SK-N-SH (cell line): ENCODE measurements at regions not wholly inside any gene's neighbourhood (a gene's known extent, or its start where the extent isn't known, plus 50 kb on each side); places are given as distances from the start of the nearest gene placed in this dataset.

ENCODE experiments used
- CTCF ChIA-PET: fragments of 300-600, 350-600 bp; formaldehyde crosslinking; extraction: SDS; loops from one replicate; lab custom pipeline; 2021; lab: Yijun Ruan, JAX
- POLR2A ChIA-PET: fragments of 350-600 bp; sonication (Branson Sonifier 250); formaldehyde crosslinking; extraction: SDS; loops from one replicate; lab custom pipeline; 2020; ENCODE audit warnings: antibody characterized with exemption, inconsistent platforms; lab: Yijun Ruan, JAX
- DNase-seq: peaks from one replicate; pipeline ENCODE4 v3.0.0; 2012
- H2AFZ ChIP-seq: fragments of 200-600 bp; sonication (generic); 2 replicates; pipeline ENCODE4 v1.8.1; 2016; ENCODE audit warnings: antibody characterized with exemption, mild to moderate bottlenecking, low read depth
- H3F3A ChIP-seq: fragments of 200-600 bp; sonication (generic); replicated peaks from 2 replicates; pipeline ENCODE3; 2016; ENCODE audit warnings: antibody characterized with exemption, mild to moderate bottlenecking; ENCODE audit not compliant: insufficient read depth
- H3K27ac ChIP-seq, 2 experiments: fragments of 200-500 bp in 1 of 2; fragments of 200-600 bp in 1 of 2; sonication (Bioruptor generic) in 1 of 2; sonication (generic), shearing (Covaris generic) in 1 of 2; 2 replicates each; pipeline versions ENCODE4 v1.5.1 to v1.6.1; 2014 to 2016; ENCODE audit warnings: low read depth in 2 of 2, inconsistent platforms in 1 of 2, low read length in 1 of 2, mild to moderate bottlenecking in 1 of 2, mixed read lengths in 1 of 2
- H3K27me3 ChIP-seq: fragments of 200-600 bp; sonication (generic), shearing (Covaris generic); 2 replicates; pipeline ENCODE4 v1.6.1; 2016; ENCODE audit warnings: mixed run types; ENCODE audit not compliant: insufficient read depth
- H3K36me3 ChIP-seq, 2 experiments: fragments of 200-500 bp in 1 of 2; fragments of 200-600 bp in 1 of 2; sonication (Bioruptor generic) in 1 of 2; sonication (generic) in 1 of 2; replicated peaks in 1 of 2; 2 replicates each; pipeline versions ENCODE3 to v1.5.1; 2014 to 2016; ENCODE audit warnings: low read length in 1 of 2, mild to moderate bottlenecking in 1 of 2; ENCODE audit not compliant: insufficient read depth in 2 of 2, control insufficient read depth in 1 of 2
- H3K4me1 ChIP-seq, 2 experiments: fragments of 200-500 bp in 1 of 2; fragments of 200-600 bp in 1 of 2; sonication (Bioruptor generic) in 1 of 2; sonication (generic), shearing (Covaris generic) in 1 of 2; 2 replicates each; pipeline versions ENCODE4 v1.5.1 to v1.6.1; 2014 to 2016; ENCODE audit warnings: low read depth in 1 of 2, low read length in 1 of 2, mixed run types in 1 of 2; ENCODE audit not compliant: insufficient read depth in 2 of 2, control insufficient read depth in 1 of 2
- H3K4me2 ChIP-seq: fragments of 200-600 bp; sonication (generic), shearing (Covaris generic); 2 replicates; pipeline ENCODE4 v1.6.1; 2017; ENCODE audit warnings: mixed run types
- H3K4me3 ChIP-seq, 2 experiments: fragments of 200-500 bp in 1 of 2; fragments of 200-600 bp in 1 of 2; sonication (Bioruptor generic) in 1 of 2; sonication (generic), shearing (Covaris generic) in 1 of 2; 2 replicates each; pipeline versions ENCODE4 v1.5.1 to v1.8.1; 2014 to 2016; ENCODE audit warnings: low read depth in 2 of 2, inconsistent platforms in 1 of 2, low read length in 1 of 2, mild to moderate bottlenecking in 1 of 2, mixed read lengths in 1 of 2, moderate library complexity in 1 of 2
- H3K79me2 ChIP-seq: fragments of 200-600 bp; sonication (generic); 2 replicates; pipeline ENCODE4 v1.8.1; 2017; ENCODE audit warnings: mild to moderate bottlenecking; ENCODE audit not compliant: insufficient read depth
- H3K9ac ChIP-seq: fragments of 200-600 bp; sonication (generic); 2 replicates; pipeline ENCODE4 v1.6.1; 2017; ENCODE audit warnings: mixed run types
- H3K9me2 ChIP-seq: fragments of 200-600 bp; sonication (generic); 2 replicates; pipeline ENCODE4 v1.6.1; 2017; ENCODE audit warnings: mixed run types
- H3K9me3 ChIP-seq: fragments of 200-600 bp; sonication (generic); 2 replicates; pipeline ENCODE4 v1.6.1; 2017; ENCODE audit warnings: mixed run types, mild to moderate bottlenecking, moderate library complexity
- H4K20me1 ChIP-seq: fragments of 200-600 bp; sonication (generic); 2 replicates; pipeline ENCODE4 v1.6.1; 2017; ENCODE audit warnings: mild to moderate bottlenecking, mixed run types; ENCODE audit not compliant: insufficient read depth
- MEF2A ChIP-seq: IDR thresholded peaks from 2 replicates; pipeline ENCODE4 v1.4.0; 2012; ENCODE audit warnings: low read depth, borderline replicate concordance
- MXI1 ChIP-seq: IDR thresholded peaks from 2 replicates; pipeline ENCODE4 v1.6.1; 2012; ENCODE audit warnings: mild to moderate bottlenecking, low read depth, low read length, improper control_type of control experiment
- RFX5 ChIP-seq: IDR thresholded peaks from 2 replicates; pipeline ENCODE4 v1.6.1; 2012; ENCODE audit warnings: mild to moderate bottlenecking, improper control_type of control experiment, low read length
- RXRA ChIP-seq: IDR thresholded peaks from 2 replicates; pipeline ENCODE4 v1.4.0; 2012; ENCODE audit warnings: low read depth, mild to moderate bottlenecking, borderline replicate concordance
- SIN3A ChIP-seq: IDR thresholded peaks from 2 replicates; pipeline ENCODE4 v1.6.1; 2012; ENCODE audit warnings: low read depth, mild to moderate bottlenecking, low read length, moderate library complexity, borderline replicate concordance
- WGBS: methylation state at CpG from one replicate; pipeline ENCODE4 v1.1.6; 2017; ENCODE audit warnings: low lambda C conversion rate; 5-methylcytosine and 5-hydroxymethylcytosine counted together
- TF ChIP-seq, protein P1 (sequence below): IDR thresholded peaks from 2 replicates; pipeline ENCODE4 v1.6.1; 2012; ENCODE audit warnings: mild to moderate bottlenecking, low read depth, low read length, moderate library complexity
- TF ChIP-seq, protein P2 (sequence below): IDR thresholded peaks from 2 replicates; pipeline ENCODE4; 2012
- TF ChIP-seq, protein P3 (sequence below): IDR thresholded peaks from 2 replicates; pipeline ENCODE4 v1.4.0; 2012; ENCODE audit warnings: low read depth, borderline replicate concordance
- TF ChIP-seq, protein P4 (sequence below): fragments of 150-350 bp; IDR thresholded peaks from 2 replicates; pipeline ENCODE4 v1.6.1; 2016; ENCODE audit warnings: mild to moderate bottlenecking, low read depth, low read length

DNA sequence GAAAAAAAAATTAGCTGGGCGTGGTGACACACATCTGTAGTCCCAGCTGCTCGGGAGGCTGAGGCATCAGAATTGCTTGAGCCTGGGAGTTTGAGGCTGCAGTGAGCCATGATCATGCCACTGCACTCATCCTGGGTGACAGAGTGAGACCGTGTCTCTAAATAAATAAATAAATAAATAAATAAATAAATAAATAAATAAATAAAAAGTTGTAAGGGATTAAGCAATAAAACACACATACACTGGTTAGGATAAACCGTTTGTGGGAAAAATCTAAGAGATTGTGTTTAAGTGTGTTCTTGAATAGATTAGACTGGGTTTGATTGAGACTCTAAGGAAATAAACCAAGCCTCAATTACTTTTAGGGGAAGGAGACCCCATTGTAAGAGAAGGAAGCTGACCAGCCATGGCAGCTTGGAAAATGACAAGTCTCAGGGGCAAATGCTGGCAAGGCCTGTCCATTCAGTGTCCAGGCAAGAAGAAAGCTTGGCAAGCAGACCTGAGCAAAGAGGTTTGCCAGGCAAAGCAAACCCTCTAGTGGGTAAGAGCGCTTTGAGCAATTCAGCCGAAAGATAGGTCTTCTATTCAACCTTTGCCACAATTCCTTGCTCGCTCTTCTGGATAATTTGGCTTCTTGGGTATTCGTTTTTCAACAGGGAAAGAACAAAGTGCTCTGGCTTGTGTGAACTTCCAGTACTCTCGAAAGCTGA is 106.9 kb upstream of the SERBP1 start:
- Histone ChIP-seq H3K4me1 (no peaks in the 10 kb centered on the region; a peak in 1 of 4 replicates), H3K9me3 (no peaks in the 10 kb centered on the region), H3K36me3 (no peaks in the 10 kb centered on the region), H3K9ac (no peak overlapping the region), H3K79me2 (no peaks in the 10 kb centered on the region), H3K4me2 (no peak overlapping the region), H3K27me3 (no peaks in the 10 kb centered on the region), H3K9me2 (no peaks in the 10 kb centered on the region), H4K20me1 (no peaks in the 10 kb centered on the region), H3F3A (no peaks in the 10 kb centered on the region)
- no peak for DNase-seq
- CTCF ChIA-PET: interaction anchor here (0.8 to 10.6 kb wide), 10 partner anchors 8 to 229 kb away, joined by 3 to 284 read pairs (median 12); no protein-coding TSS in a partner anchor
- no peak for TF ChIP-seq MEF2A
- TF ChIP-seq, protein P1, sequence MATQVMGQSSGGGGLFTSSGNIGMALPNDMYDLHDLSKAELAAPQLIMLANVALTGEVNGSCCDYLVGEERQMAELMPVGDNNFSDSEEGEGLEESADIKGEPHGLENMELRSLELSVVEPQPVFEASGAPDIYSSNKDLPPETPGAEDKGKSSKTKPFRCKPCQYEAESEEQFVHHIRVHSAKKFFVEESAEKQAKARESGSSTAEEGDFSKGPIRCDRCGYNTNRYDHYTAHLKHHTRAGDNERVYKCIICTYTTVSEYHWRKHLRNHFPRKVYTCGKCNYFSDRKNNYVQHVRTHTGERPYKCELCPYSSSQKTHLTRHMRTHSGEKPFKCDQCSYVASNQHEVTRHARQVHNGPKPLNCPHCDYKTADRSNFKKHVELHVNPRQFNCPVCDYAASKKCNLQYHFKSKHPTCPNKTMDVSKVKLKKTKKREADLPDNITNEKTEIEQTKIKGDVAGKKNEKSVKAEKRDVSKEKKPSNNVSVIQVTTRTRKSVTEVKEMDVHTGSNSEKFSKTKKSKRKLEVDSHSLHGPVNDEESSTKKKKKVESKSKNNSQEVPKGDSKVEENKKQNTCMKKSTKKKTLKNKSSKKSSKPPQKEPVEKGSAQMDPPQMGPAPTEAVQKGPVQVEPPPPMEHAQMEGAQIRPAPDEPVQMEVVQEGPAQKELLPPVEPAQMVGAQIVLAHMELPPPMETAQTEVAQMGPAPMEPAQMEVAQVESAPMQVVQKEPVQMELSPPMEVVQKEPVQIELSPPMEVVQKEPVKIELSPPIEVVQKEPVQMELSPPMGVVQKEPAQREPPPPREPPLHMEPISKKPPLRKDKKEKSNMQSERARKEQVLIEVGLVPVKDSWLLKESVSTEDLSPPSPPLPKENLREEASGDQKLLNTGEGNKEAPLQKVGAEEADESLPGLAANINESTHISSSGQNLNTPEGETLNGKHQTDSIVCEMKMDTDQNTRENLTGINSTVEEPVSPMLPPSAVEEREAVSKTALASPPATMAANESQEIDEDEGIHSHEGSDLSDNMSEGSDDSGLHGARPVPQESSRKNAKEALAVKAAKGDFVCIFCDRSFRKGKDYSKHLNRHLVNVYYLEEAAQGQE: no peak
- TF ChIP-seq, protein P2, sequence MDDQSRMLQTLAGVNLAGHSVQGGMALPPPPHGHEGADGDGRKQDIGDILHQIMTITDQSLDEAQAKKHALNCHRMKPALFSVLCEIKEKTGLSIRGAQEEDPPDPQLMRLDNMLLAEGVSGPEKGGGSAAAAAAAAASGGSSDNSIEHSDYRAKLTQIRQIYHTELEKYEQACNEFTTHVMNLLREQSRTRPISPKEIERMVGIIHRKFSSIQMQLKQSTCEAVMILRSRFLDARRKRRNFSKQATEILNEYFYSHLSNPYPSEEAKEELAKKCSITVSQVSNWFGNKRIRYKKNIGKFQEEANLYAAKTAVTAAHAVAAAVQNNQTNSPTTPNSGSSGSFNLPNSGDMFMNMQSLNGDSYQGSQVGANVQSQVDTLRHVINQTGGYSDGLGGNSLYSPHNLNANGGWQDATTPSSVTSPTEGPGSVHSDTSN: no peak
- TF ChIP-seq, protein P3, sequence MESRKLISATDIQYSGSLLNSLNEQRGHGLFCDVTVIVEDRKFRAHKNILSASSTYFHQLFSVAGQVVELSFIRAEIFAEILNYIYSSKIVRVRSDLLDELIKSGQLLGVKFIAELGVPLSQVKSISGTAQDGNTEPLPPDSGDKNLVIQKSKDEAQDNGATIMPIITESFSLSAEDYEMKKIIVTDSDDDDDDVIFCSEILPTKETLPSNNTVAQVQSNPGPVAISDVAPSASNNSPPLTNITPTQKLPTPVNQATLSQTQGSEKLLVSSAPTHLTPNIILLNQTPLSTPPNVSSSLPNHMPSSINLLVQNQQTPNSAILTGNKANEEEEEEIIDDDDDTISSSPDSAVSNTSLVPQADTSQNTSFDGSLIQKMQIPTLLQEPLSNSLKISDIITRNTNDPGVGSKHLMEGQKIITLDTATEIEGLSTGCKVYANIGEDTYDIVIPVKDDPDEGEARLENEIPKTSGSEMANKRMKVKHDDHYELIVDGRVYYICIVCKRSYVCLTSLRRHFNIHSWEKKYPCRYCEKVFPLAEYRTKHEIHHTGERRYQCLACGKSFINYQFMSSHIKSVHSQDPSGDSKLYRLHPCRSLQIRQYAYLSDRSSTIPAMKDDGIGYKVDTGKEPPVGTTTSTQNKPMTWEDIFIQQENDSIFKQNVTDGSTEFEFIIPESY: no peak
- TF ChIP-seq RFX5: no peak
- no peak for TF ChIP-seq MXI1
- TF ChIP-seq SIN3A: no peak
- no peak for TF ChIP-seq RXRA
- TF ChIP-seq, protein P4, sequence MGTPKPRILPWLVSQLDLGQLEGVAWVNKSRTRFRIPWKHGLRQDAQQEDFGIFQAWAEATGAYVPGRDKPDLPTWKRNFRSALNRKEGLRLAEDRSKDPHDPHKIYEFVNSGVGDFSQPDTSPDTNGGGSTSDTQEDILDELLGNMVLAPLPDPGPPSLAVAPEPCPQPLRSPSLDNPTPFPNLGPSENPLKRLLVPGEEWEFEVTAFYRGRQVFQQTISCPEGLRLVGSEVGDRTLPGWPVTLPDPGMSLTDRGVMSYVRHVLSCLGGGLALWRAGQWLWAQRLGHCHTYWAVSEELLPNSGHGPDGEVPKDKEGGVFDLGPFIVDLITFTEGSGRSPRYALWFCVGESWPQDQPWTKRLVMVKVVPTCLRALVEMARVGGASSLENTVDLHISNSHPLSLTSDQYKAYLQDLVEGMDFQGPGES: no peak
- TF ChIP-seq, all 33 proteins: peak for 0
- H3K4me3 ChIP-seq: no peak overlapping the region
- H3K27ac ChIP-seq: no peak overlapping the region
- 91% methylated on average over 9 of the region's 9 CpGs for WGBS
- no peak overlapping the region for H2AFZ ChIP-seq
- POLR2A ChIA-PET: no interaction called here
